Mammary epithelial cell (primary cell): ENCODE measurements at regions not wholly inside any gene's neighbourhood (a gene's known extent, or its start where the extent isn't known, plus 50 kb on each side); places are given as distances from the start of the nearest gene placed in this dataset.

ENCODE experiments used
- CTCF ChIP-seq, 2 donors: IDR thresholded peaks in 1 of 2; conservative IDR thresholded peaks in 1 of 2; 2 replicates each; pipeline ENCODE4 v1.5.1; 2011 to 2012; ENCODE audit warnings: inconsistent platforms in 2 of 2, low read length in 2 of 2, mild to moderate bottlenecking in 2 of 2, control low read depth in 1 of 2, low read depth in 1 of 2; ENCODE audit not compliant: insufficient read depth in 1 of 2; ENCODE audit errors: extremely low read depth in 1 of 2
- EZH2 ChIP-seq: IDR thresholded peaks from 2 replicates; pipeline ENCODE4 v1.6.1; 2012; ENCODE audit warnings: low read length, inconsistent platforms, borderline replicate concordance

DNA sequence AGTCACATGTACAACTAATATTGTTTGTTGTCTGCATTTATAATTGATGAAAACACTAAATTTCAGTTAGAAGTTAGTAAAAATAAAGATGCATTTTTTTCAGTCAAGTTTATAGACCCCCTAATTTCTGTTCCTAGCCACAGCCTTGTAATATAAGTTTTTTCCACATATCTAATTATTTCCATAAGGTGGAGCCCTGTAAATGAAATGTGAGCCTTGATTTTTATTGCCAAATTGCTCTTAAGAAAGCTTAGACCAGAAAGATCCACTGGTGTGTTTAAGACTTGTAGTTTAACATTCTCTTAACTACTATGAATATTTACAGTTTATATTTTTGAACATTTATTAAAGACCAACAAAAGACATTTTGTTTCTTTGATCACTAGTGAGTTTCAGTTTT lies 322.1 kb upstream of the RGS6 start:
- TF ChIP-seq CTCF (conservative IDR thresholded peaks at IDR 0.05 in 1 of 2, IDR thresholded peaks at IDR 0.05 in 1 of 2; ENCODE audit: extremely low read depth in 1 of 2, insufficient read depth in 1 of 2, low read depth in 1 of 2, low read length in 2 of 2) (no peak), EZH2 (no peak)
